Mucosa of stomach (tissue), 1 donor: ENCODE measurements at regions not wholly inside any gene's neighbourhood (a gene's known extent, or its start where the extent isn't known, plus 50 kb on each side); places are given as distances from the start of the nearest gene placed in this dataset.

Experiments used
- H3K27me3 ChIP-seq: one replicate; pipeline ENCODE4 v1.7.0; 2013; ENCODE audit warnings: mild to moderate bottlenecking, low read length; ENCODE audit not compliant: control insufficient read depth, insufficient read depth
- H3K36me3 ChIP-seq: one replicate; pipeline ENCODE4 v1.7.0; 2013; ENCODE audit warnings: low read length; ENCODE audit not compliant: control insufficient read depth, insufficient read depth
- H3K4me1 ChIP-seq: one replicate; pipeline ENCODE4 v1.7.0; 2013; ENCODE audit warnings: mild to moderate bottlenecking, low read length; ENCODE audit not compliant: control insufficient read depth, insufficient read depth
- H3K4me3 ChIP-seq: one replicate; pipeline ENCODE4 v1.7.0; 2013; ENCODE audit warnings: low read length
- H3K9ac ChIP-seq: one replicate; pipeline ENCODE4 v1.7.0; 2013; ENCODE audit warnings: mild to moderate bottlenecking, low read length, moderate library complexity
- H3K9me3 ChIP-seq: one replicate; pipeline ENCODE4 v1.7.0; 2013; ENCODE audit warnings: mild to moderate bottlenecking, low read length, moderate library complexity; ENCODE audit not compliant: control insufficient read depth
- donor health status: Pancreatic carcinoma.

DNA sequence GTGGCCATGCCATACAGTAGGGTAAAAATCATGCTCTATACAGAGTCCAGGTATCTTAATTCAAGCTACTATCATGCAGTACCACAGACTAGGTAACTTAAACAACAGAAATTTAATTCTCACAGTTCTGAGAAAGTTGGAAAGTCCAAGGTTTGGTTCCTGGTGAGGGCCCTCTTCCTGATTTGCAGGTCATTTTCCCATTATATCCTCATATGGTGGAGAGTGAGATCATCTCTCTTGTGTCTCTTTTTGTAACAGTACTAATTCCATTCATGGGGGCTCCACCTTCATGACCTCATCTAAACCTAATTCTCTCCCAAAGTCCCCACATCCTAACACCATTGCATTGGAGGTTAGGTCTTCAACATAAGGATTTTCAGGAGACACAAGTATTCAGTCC lies 335.0 kb upstream of the ACVR2A start:
- H3K9ac ChIP-seq: no peak overlapping the region
- peaks cover 14% of the 10 kb centered on the region for H3K4me1 ChIP-seq
- H3K27me3 ChIP-seq: no peaks in the 10 kb centered on the region
- H3K36me3 ChIP-seq: no peaks in the 10 kb centered on the region
- no peaks in the 10 kb centered on the region for H3K9me3 ChIP-seq
- no peak overlapping the region for H3K4me3 ChIP-seq

DNA sequence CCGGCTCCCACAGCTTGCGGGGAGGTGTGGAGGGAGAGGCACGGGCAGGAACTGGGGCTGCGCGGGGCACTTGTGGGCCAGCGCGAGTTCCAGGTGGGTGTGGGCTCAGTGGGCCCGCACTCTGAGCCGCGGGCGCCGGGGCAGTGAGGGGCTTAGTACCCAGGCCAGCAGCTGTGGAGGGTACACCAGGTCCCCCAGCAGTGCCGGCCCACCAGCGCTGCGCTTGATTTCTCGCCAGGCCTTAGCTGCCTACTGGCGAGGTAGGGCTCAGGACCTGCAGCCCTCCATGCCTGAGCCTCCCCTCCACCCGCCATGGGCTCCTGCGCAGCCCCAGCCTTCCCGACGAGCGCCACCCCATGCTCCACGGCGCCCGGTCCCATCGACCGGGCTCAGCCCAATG lies 337.9 kb upstream of the ACVR2A start:
- no peaks in the 10 kb centered on the region for H3K27me3 ChIP-seq
- H3K9ac ChIP-seq: no peak overlapping the region
- H3K4me1 ChIP-seq: peaks cover 6% of the 10 kb centered on the region
- H3K9me3 ChIP-seq: no peaks in the 10 kb centered on the region
- no peaks in the 10 kb centered on the region for H3K36me3 ChIP-seq
- no peak overlapping the region for H3K4me3 ChIP-seq

DNA sequence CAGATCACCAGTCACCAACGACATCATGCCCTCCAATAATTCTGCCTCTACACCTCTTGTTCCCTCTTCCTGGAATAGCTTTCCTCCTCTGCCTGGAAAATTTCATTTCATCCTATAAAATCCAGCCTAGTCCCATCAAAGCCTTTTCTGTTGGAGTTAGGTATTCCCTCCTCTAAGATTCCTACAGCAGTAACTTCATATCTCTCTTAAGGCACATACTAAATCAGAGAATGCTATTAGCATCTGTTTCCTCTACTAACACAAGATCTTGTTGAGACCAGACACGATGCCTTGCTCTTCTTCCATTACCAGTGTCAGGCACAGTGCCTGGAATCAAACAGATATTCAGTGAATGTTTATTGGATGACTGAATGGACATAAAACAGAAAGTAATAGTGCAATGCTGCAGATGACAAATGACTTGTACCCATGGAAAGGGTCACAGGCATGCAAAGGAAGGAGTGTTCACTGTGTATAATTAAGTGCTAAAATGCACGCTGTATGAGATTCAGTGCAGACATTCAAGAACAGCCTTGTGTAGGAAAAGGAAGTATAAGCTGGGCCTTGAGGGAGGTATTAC lies 342.0 kb upstream of the ACVR2A start:
- Histone ChIP-seq H3K36me3 (no peaks in the 10 kb centered on the region), H3K27me3 (no peaks in the 10 kb centered on the region), H3K4me1 (peaks cover 6% of the 10 kb centered on the region), H3K4me3 (no peak overlapping the region), H3K9me3 (no peaks in the 10 kb centered on the region), H3K9ac (no peak overlapping the region)

DNA sequence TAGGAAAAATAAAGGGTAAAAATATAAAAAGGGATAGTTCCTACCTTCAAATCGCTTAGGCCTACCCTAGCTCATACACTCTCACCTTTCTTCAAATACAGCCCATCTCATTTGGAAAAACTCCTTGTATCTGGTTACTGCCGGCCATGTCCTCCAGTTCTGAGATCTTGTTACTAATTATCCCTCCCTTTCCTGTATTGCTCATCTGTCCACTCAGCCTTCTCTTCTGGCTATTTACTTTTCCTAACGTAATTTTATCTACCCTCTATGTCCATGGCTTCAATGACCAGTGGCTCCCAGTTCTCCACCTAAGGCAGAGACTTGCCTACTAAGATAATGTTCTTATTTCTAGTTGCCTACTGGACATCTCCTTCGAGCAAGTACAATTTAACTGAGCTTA lies 342.9 kb upstream of the ACVR2A start:
- H3K9ac ChIP-seq: no peak overlapping the region
- H3K9me3 ChIP-seq: no peaks in the 10 kb centered on the region
- H3K4me1 ChIP-seq: peaks cover 6% of the 10 kb centered on the region
- no peaks in the 10 kb centered on the region for H3K27me3 ChIP-seq
- no peaks in the 10 kb centered on the region for H3K36me3 ChIP-seq
- H3K4me3 ChIP-seq: no peak overlapping the region

DNA sequence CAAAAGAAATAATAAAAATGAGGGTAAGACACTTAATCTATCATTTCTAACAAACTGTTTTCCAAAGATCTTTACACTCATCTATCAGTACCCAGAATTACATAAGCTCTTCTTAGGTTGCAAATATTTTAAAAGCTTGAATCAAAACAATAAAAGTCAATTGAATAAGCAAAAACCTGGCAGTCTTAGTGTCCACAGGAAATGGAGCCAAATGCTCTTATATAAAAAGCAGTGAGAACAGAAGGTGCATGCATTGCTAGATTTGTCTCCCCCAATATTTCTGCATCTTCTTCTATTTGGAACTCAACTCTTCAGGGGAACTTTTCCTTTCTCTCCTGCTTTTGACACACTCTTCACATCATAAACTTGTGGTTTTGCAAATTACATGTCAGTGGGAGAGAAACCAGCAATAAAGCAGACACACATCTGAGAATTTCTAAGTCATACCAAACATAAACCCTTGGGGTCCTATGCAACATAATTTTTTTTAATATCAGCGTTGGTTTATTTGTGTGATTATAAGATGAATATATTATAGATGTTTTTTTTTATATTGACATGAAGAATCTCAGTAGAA lies 343.9 kb upstream of the ACVR2A start:
- no peaks in the 10 kb centered on the region for H3K9me3 ChIP-seq
- H3K27me3 ChIP-seq: no peaks in the 10 kb centered on the region
- no peak overlapping the region for H3K9ac ChIP-seq
- no peaks in the 10 kb centered on the region for H3K36me3 ChIP-seq
- no peak overlapping the region for H3K4me3 ChIP-seq
- peaks cover 6% of the 10 kb centered on the region for H3K4me1 ChIP-seq

DNA sequence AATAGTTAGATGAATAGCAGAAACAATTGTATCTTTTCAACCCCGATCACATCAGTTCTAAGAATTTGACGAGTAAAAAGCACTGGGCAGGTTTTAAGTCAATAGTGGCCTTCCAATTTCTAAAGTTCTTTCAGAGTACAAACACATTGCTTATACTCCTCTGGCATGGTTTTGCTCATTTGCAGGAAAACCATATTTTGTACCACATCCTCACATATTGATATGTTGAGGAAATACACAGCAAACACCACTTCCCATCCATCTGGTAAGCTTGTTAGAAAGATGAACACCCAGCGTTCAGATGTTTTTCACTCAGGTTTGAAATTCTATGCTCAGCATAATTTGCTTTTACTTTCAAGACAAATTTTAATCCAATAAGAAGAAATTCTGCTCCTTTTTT lies 344.6 kb upstream of the ACVR2A start:
- no peak overlapping the region for H3K9ac ChIP-seq
- H3K4me3 ChIP-seq: no peak overlapping the region
- H3K27me3 ChIP-seq: no peaks in the 10 kb centered on the region
- H3K4me1 ChIP-seq: peaks cover 6% of the 10 kb centered on the region
- no peaks in the 10 kb centered on the region for H3K9me3 ChIP-seq
- H3K36me3 ChIP-seq: no peaks in the 10 kb centered on the region

DNA sequence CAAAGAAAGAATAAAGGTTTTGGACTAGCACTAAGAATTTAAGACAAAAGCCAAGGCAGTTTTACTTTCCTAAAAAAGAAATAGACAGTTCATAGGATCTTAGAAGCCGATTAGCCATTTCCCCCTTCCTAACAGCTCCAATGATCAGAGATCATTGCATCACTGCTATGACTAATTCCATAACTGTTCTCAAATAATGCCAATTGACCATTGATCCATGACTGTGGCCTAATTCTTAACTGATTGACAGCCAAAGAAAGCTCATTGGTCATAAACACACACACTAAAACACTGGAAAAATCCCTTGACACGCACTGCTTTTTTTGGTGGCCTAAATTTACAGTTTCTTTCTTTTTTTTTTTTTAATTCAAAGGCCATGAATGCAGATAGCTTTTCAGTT lies 345.0 kb upstream of the ACVR2A start:
- H3K4me3 ChIP-seq: no peak overlapping the region
- peaks cover 2% of the 10 kb centered on the region for H3K4me1 ChIP-seq
- no peak overlapping the region for H3K9ac ChIP-seq
- no peaks in the 10 kb centered on the region for H3K9me3 ChIP-seq
- no peaks in the 10 kb centered on the region for H3K36me3 ChIP-seq
- H3K27me3 ChIP-seq: no peaks in the 10 kb centered on the region

DNA sequence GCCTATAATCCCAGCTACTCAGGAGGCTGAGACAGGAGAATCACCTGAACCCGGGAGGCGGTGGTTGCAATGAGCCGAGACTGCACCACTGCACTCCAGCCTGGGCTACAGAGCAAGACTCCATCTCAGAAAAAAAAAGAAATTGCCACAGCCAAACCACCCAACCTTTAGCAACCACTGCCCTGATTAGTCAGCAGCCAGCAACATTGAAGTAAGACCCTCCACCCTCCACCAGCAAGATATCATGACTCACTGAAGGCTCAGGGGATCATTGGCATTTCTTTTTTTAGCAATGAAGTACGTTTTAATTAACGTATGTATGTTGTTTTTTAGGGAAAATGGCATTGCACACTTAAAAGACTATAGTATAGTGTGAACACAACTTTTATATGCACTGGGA lies 349.1 kb upstream of the ACVR2A start:
- Histone ChIP-seq H3K4me3 (no peak overlapping the region), H3K27me3 (no peaks in the 10 kb centered on the region), H3K4me1 (no peaks in the 10 kb centered on the region), H3K9me3 (no peaks in the 10 kb centered on the region), H3K9ac (no peak overlapping the region), H3K36me3 (no peaks in the 10 kb centered on the region)

DNA sequence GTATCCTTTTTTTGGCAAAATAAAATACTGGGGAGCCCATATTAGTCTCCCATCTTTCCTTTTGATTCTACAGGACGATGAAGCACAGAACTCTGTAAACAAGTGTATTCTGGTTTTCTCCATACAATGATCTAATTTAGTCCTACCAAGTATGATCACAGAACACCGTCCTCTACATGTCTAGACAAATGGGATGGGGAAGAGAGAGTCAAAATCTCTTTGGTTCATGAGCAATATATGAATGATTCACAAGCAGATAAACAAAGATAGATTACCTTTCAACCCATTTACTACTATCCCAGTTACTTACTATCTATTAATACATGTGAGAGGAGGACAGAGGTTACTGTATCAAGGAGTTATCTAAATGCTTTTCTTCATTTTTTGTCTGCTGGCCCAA lies 352.4 kb upstream of the ACVR2A start:
- Histone ChIP-seq H3K27me3 (no peaks in the 10 kb centered on the region), H3K4me3 (no peak overlapping the region), H3K4me1 (no peaks in the 10 kb centered on the region), H3K9ac (no peak overlapping the region), H3K9me3 (no peaks in the 10 kb centered on the region), H3K36me3 (no peaks in the 10 kb centered on the region)

DNA sequence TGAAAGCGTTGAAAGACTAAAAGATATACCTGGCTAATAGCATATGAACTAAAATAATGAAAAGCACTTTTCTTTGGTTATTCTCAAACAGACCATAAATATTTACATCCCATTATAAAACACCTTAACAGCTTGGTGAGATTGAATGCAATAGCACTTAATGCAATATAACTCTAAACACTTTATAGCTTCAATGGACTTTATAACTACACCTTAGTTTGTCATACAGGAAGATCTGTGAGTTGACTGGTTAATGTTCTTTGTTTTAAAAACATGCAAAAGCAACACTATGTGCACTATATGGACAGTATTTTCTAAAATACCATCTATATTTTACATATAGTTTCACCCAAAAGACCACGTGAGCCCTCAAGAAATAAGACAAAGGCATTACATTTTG lies 353.3 kb upstream of the ACVR2A start:
- H3K9ac ChIP-seq: no peak overlapping the region
- H3K4me3 ChIP-seq: no peak overlapping the region
- no peaks in the 10 kb centered on the region for H3K36me3 ChIP-seq
- H3K27me3 ChIP-seq: no peaks in the 10 kb centered on the region
- no peaks in the 10 kb centered on the region for H3K4me1 ChIP-seq
- no peaks in the 10 kb centered on the region for H3K9me3 ChIP-seq

DNA sequence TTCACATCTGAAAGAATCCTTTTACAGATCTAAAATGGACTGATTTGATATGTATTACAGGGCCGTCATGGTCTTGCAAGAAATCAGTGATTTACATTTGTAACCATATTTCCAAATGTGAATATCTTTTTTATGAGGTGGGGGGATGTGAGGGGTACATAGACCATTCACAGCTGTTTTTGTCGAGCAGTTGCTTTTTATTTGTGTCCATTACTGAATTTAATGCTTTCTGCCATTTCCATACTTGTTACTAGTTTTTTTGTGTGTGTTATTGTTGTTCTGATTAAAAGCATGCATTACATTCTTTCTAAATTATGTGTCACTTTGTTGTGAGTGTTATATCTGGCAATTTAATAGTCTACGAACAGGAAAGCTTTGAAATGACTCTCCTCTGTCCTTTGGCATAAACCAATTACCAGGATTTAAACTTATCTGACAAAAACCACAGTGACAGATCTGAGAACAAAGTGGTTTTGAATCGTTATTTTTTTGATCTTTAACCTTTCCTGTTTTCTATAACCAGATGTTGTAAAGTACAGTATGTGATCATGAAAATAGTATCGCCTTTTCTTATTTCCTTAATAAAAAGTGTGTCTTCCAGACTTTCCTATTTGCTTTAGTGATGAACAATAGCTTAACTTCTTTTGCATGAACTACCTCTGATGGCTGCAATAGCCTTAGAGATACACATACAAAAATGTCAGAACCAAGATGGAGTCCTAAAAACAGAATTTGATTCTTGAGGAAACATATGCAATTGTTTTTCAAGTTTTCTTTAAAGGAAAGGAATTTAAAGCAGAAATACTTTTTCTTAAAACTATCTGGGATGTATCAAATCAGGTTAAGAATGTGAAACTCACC lies 354.2 kb upstream of the ACVR2A start:
- no peak overlapping the region for H3K9ac ChIP-seq
- no peaks in the 10 kb centered on the region for H3K27me3 ChIP-seq
- no peaks in the 10 kb centered on the region for H3K4me1 ChIP-seq
- H3K4me3 ChIP-seq: no peak overlapping the region
- H3K36me3 ChIP-seq: no peaks in the 10 kb centered on the region
- no peaks in the 10 kb centered on the region for H3K9me3 ChIP-seq

DNA sequence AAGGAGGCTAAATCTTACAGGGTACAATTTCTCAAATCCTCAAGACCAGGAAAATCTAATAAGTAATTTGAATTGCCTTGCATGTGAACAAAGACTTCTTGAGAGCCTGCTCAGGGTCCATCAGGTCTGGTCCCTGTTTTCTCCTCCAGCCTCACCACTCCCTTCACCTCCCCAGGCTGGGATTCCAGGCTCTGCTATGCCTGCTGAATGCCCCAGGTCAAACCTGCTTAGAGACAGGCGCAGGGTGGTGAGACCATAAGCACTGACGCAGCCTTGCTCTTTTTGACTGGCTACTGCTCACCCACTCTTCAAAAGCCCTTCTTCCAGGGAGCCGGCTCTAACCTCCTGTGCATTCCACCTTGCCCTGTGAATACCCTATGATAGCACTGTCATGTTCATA lies 356.4 kb upstream of the ACVR2A start:
- Histone ChIP-seq H3K9ac (no peak overlapping the region), H3K4me1 (no peaks in the 10 kb centered on the region), H3K27me3 (no peaks in the 10 kb centered on the region), H3K4me3 (no peak overlapping the region), H3K36me3 (no peaks in the 10 kb centered on the region), H3K9me3 (no peaks in the 10 kb centered on the region)
